Tibial nerve (tissue), 4 donors: ENCODE measurements at regions not wholly inside any gene's neighbourhood (a gene's known extent, or its start where the extent isn't known, plus 50 kb on each side); places are given as distances from the start of the nearest gene placed in this dataset.
A peak's percentile ranks its signal among the peaks of the same experiment; 100 is the strongest.

Experiments used
- DNase-seq, 2 donors: peaks; one replicate each; pipeline ENCODE4 v3.0.0-alpha.2; 2019; ENCODE audit warnings: low spot score in 2 of 2
- H3K27ac ChIP-seq, 4 donors: fragments of 200-600 bp; sonication (generic) in 3 of 4; one replicate each; pipeline ENCODE4 v1.5.1; 2017 to 2019; ENCODE audit warnings: mild to moderate bottlenecking in 1 of 4
- H3K27me3 ChIP-seq, 2 donors: fragments of 200-600 bp; sonication (generic) in 1 of 2; one replicate each; pipeline versions ENCODE4 v1.5.1 to v1.6.0; 2017 to 2019
- H3K36me3 ChIP-seq, 3 donors: fragments of 200-600 bp; sonication (generic); one replicate each; pipeline ENCODE4 v1.5.1; 2018 to 2019
- H3K4me1 ChIP-seq, 4 donors: fragments of 200-600 bp; sonication (generic) in 3 of 4; one replicate each; pipeline ENCODE4 v1.5.1; 2017 to 2019
- H3K4me3 ChIP-seq, 4 donors: fragments of 200-600 bp; sonication (generic) in 3 of 4; one replicate each; pipeline ENCODE4 v1.5.1; 2017 to 2019; ENCODE audit warnings: mild to moderate bottlenecking in 1 of 4, moderate library complexity in 1 of 4
- H3K9me3 ChIP-seq, 4 donors: fragments of 200-600 bp; sonication (generic) in 3 of 4; one replicate each; pipeline ENCODE4 v1.5.1; 2017 to 2019
- EP300 ChIP-seq, 2 donors: sonication (generic); formaldehyde crosslinking; IDR thresholded peaks; one replicate each; pipeline ENCODE4 v1.6.1; 2017; ENCODE audit warnings: antibody characterized with exemption in 2 of 2, mild to moderate bottlenecking in 1 of 2
- POLR2A ChIP-seq, 2 donors: fragments of 450-650 bp; IDR thresholded peaks; one replicate each; pipeline ENCODE4 v1.6.1; 2017; ENCODE audit warnings: antibody characterized with exemption in 2 of 2, mild to moderate bottlenecking in 2 of 2, moderate library complexity in 2 of 2
- WGBS, 2 donors: methylation state at CpG; one replicate each; pipeline ENCODE4 v1.1.5; 2018; 5-methylcytosine and 5-hydroxymethylcytosine counted together
- TF ChIP-seq, protein P1 (sequence below), 5 experiments: fragments of 200-600 bp in 3 of 5; fragments of 450-650 bp in 2 of 5; sonication (generic) in 3 of 5; IDR thresholded peaks; one replicate each; pipeline ENCODE4 v1.5.1; 2016 to 2019; ENCODE audit warnings: antibody characterized with exemption in 5 of 5, mild to moderate bottlenecking in 3 of 5, moderate library complexity in 2 of 5

DNA sequence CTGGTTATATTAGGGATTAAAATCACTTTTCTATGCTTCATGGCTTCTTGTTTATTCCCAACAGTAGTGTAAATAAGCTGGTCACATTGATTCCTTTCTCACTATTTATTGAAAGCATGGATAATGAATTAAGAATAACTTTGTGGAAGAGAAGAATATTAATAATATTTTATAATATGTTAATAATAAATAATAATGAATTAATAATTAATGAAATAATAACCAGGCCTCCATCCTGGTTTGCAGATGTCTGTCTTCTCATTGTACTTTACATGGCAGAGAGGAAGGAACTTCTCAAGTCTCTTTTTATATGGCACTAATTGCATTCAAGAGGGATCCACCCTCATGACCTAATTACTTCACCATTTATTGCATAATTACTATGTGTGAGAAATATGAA, 473.5 kb downstream of the PTPRC start:
- DNase-seq: no peak
- no peaks in the 10 kb centered on the region for H3K27me3 ChIP-seq
- H3K4me1 ChIP-seq: no peaks in the 10 kb centered on the region
- no peaks in the 10 kb centered on the region for H3K36me3 ChIP-seq
- peaks cover 0 to 7% (median 0%) of the 10 kb centered on the region in 4 donors for H3K9me3 ChIP-seq
- no peak for TF ChIP-seq POLR2A (IDR thresholded peaks at IDR 0.05)
- TF ChIP-seq, protein P1, sequence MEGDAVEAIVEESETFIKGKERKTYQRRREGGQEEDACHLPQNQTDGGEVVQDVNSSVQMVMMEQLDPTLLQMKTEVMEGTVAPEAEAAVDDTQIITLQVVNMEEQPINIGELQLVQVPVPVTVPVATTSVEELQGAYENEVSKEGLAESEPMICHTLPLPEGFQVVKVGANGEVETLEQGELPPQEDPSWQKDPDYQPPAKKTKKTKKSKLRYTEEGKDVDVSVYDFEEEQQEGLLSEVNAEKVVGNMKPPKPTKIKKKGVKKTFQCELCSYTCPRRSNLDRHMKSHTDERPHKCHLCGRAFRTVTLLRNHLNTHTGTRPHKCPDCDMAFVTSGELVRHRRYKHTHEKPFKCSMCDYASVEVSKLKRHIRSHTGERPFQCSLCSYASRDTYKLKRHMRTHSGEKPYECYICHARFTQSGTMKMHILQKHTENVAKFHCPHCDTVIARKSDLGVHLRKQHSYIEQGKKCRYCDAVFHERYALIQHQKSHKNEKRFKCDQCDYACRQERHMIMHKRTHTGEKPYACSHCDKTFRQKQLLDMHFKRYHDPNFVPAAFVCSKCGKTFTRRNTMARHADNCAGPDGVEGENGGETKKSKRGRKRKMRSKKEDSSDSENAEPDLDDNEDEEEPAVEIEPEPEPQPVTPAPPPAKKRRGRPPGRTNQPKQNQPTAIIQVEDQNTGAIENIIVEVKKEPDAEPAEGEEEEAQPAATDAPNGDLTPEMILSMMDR (IDR thresholded peaks at IDR 0.05): no peak
- no peak for TF ChIP-seq EP300 (IDR thresholded peaks at IDR 0.05)
- no peak overlapping the region for H3K27ac ChIP-seq
- no peak overlapping the region for H3K4me3 ChIP-seq

DNA sequence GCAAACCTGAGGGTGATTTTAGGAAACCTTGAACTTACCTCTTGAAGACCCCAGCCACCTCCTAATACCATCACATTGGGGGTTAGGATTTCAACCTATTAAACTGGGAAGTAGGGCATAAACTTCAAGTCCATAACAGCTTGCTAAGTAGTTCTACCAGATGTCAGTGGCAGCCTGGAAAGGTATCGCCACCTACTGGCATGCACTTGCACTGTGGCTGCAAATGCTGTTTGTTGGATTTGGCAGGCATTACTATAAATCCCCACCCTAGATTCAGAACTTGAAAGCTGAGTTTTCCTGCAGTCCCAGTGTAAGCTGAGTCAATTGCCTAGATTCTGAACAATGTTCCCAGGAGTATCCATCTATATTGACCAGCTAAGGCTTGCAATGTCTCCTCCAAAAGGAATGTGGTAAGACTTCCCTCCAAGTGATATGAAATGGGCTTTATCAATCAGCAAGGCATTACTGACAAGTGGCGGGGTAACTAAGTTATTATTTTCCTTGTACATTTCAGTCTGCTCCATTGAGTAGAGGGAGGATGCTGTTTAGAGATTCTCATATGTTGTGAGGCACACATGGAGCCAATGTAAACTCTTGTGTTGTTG, 474.5 kb downstream of the PTPRC start:
- peak in 1 of 2 donors; percentile 13 for DNase-seq
- Histone ChIP-seq H3K4me1 (no peaks in the 10 kb centered on the region), H3K9me3 (peaks cover 0 to 7% (median 0%) of the 10 kb centered on the region in 4 donors), H3K27ac (no peak overlapping the region), H3K36me3 (no peaks in the 10 kb centered on the region), H3K4me3 (no peak overlapping the region), H3K27me3 (no peaks in the 10 kb centered on the region)
- WGBS, 2 donors: 79 to 86% methylated on average over 2 of the region's 2 CpGs
- TF ChIP-seq EP300 (IDR thresholded peaks at IDR 0.05) (no peak), POLR2A (IDR thresholded peaks at IDR 0.05) (no peak)
- TF ChIP-seq, protein P1 (IDR thresholded peaks at IDR 0.05): peak in 4 of 5 experiments; percentile 28 to 42 (median 34)

DNA sequence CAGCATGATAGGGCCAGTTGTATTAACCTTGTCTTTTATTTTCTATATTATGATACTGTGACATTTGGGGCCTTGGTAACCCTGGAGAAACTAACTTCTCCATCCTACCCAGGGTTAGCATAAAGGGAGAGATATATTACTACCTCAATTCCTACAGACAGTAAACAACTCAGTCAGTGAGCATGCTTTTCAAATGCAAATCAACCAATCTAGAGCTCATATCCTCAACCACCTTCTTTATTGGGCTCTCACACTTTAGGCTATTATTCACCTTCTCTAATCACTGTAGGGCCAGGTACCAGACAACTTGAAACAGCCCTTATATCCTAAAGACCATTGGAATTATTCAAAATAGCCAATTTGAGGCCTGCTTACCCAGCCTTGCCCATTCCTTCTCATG, 477.6 kb downstream of the PTPRC start:
- H3K27me3 ChIP-seq: no peaks in the 10 kb centered on the region
- peaks cover 0 to 7% (median 0%) of the 10 kb centered on the region in 4 donors for H3K9me3 ChIP-seq
- no peak for DNase-seq
- no peak for TF ChIP-seq POLR2A (IDR thresholded peaks at IDR 0.05)
- no peaks in the 10 kb centered on the region for H3K4me1 ChIP-seq
- no peak overlapping the region for H3K27ac ChIP-seq
- no peaks in the 10 kb centered on the region for H3K36me3 ChIP-seq
- no peak overlapping the region for H3K4me3 ChIP-seq

DNA sequence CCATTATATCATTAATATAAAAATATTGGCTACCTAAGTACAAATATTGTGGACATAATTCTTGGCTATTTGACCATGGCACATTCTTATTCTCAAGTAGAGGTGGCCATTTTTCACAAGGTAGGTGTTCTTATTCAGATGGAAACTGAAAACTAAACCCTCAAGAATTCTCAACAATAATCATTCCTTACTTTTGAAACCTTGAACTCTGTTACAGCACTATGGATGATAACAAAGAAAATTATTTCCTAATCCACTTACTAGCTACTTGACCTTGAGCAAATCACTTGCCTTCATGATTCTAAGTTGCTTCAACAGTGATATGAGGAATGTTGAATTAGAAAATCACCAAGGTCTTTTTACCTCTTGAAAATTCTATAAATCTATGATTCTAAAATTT, 482.2 kb downstream of the PTPRC start:
- TF ChIP-seq EP300 (IDR thresholded peaks at IDR 0.05) (no peak), POLR2A (IDR thresholded peaks at IDR 0.05) (no peak)
- TF ChIP-seq, protein P1 (IDR thresholded peaks at IDR 0.05): no peak
- DNase-seq: no peak
- Histone ChIP-seq H3K27ac (no peak overlapping the region), H3K9me3 (no peaks in the 10 kb centered on the region), H3K27me3 (no peaks in the 10 kb centered on the region), H3K36me3 (no peaks in the 10 kb centered on the region), H3K4me3 (no peak overlapping the region), H3K4me1 (no peaks in the 10 kb centered on the region)

DNA sequence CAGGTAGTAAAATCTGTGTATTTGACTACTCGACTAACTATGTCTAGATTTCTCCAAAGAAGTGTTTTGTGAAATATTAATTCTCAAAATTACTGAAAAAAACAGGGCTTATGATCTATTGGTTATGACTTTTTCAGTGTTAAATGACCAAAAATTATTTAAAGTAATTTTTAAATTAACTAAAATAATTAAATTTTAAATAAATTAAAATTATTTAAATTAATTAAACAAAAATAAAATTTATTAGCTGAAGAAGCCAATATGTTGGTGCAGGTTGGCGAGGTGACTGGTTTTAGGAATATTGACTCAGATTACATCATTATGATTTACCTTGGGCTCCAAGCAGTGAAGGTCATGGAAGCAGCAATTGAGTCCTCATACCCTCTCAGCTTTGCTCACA, 483.2 kb downstream of the PTPRC start:
- no peak overlapping the region for H3K27ac ChIP-seq
- no peak overlapping the region for H3K4me3 ChIP-seq
- H3K9me3 ChIP-seq: no peaks in the 10 kb centered on the region
- no peak for DNase-seq
- WGBS, 2 donors: 78 to 81% methylated on average over 2 of the region's 2 CpGs
- no peaks in the 10 kb centered on the region for H3K4me1 ChIP-seq
- TF ChIP-seq, protein P1 (IDR thresholded peaks at IDR 0.05): no peak
- TF ChIP-seq EP300 (IDR thresholded peaks at IDR 0.05) (no peak), POLR2A (IDR thresholded peaks at IDR 0.05) (no peak)
- no peaks in the 10 kb centered on the region for H3K27me3 ChIP-seq
- no peaks in the 10 kb centered on the region for H3K36me3 ChIP-seq
